SK-N-SH treated with all-trans-retinoic acid at 6 μM for 48 hours (cell line): ENCODE measurements at regions not wholly inside any gene's neighbourhood (a gene's known extent, or its start where the extent isn't known, plus 50 kb on each side); places are given as distances from the start of the nearest gene placed in this dataset.
"Not testable (repeated sequence)": the region's sequence is repeated elsewhere in the genome, so short reads cannot be mapped to it uniquely, and the experiment has no call there.

Experiments used
- ATAC-seq: fragments of 200-7000 bp; cut with Tn5 transposase; 3 replicates; pipeline ENCODE4 v1.9.1; 2020; ENCODE audit warnings: mild to moderate bottlenecking, moderate library complexity
- ARNTL ChIP-seq: fragments of 450-650 bp; formaldehyde crosslinking; IDR thresholded peaks from 2 replicates; pipeline ENCODE4 v1.5.0; 2020; ENCODE audit warnings: low read depth, mild to moderate bottlenecking, moderate library complexity, borderline replicate concordance
- BACH2 ChIP-seq: fragments of 250-450 bp; sonication (Bioruptor Pico); IDR thresholded peaks from 2 replicates; pipeline ENCODE4 v1.9.0; 2021; ENCODE audit warnings: mild to moderate bottlenecking, borderline replicate concordance
- CSDC2 ChIP-seq: fragments of 250-450 bp; sonication (Bioruptor Pico); IDR thresholded peaks from 2 replicates; pipeline ENCODE4 v1.5.0; 2020; ENCODE audit warnings: mild to moderate bottlenecking, moderate library complexity
- CSRNP3 ChIP-seq: fragments of 250-450 bp; sonication (Bioruptor Pico); IDR thresholded peaks from 2 replicates; pipeline ENCODE4 v1.5.1; 2021; ENCODE audit warnings: mild to moderate bottlenecking, moderate library complexity
- ESRRG ChIP-seq: fragments of 250-450 bp; sonication (Bioruptor Pico); IDR thresholded peaks from 2 replicates; pipeline ENCODE4 v1.6.1; 2021; ENCODE audit warnings: mild to moderate bottlenecking
- GLIS3 ChIP-seq: fragments of 250-450 bp; sonication (Bioruptor Pico); IDR thresholded peaks from 2 replicates; pipeline ENCODE4 v1.5.0; 2020; ENCODE audit warnings: mild to moderate bottlenecking, moderate library complexity
- ISL1 ChIP-seq: fragments of 250-450 bp; sonication (Bioruptor Pico); IDR thresholded peaks from 2 replicates; pipeline ENCODE4 v2.1.2; 2022; ENCODE audit warnings: mild to moderate bottlenecking, moderate library complexity
- OSR1 ChIP-seq: fragments of 250-450 bp; sonication (Bioruptor Pico); IDR thresholded peaks from 2 replicates; pipeline ENCODE4 v1.8.0; 2022; ENCODE audit warnings: moderate library complexity, mild to moderate bottlenecking, inconsistent platforms
- PPARA ChIP-seq: fragments of 250-450 bp; sonication (Bioruptor Pico); IDR thresholded peaks from 2 replicates; pipeline ENCODE4 v1.5.0; 2020; ENCODE audit warnings: mild to moderate bottlenecking, borderline replicate concordance
- RARB ChIP-seq: fragments of 250-450 bp; sonication (Bioruptor Pico); IDR thresholded peaks from 2 replicates; pipeline ENCODE4 v1.8.0; 2021; ENCODE audit warnings: mild to moderate bottlenecking, moderate library complexity
- SNAI2 ChIP-seq: fragments of 250-450 bp; sonication (Bioruptor Pico); IDR thresholded peaks from 2 replicates; pipeline ENCODE4 v1.5.0; 2020; ENCODE audit warnings: mild to moderate bottlenecking, moderate library complexity
- TCF4 ChIP-seq: fragments of 250-450 bp; sonication (Bioruptor Pico); IDR thresholded peaks from 2 replicates; pipeline ENCODE4 v1.8.0; 2021; ENCODE audit warnings: mild to moderate bottlenecking, moderate library complexity, borderline replicate concordance
- TOX ChIP-seq: fragments of 250-450 bp; sonication (Bioruptor Pico); IDR thresholded peaks from 2 replicates; pipeline ENCODE4 v1.8.0; 2021; ENCODE audit warnings: mild to moderate bottlenecking, moderate library complexity, borderline replicate concordance
- ZFP3 ChIP-seq: fragments of 250-450 bp; sonication (Bioruptor Pico); IDR thresholded peaks from 2 replicates; pipeline ENCODE4 v1.5.0; 2020; ENCODE audit warnings: mild to moderate bottlenecking, moderate library complexity
- ZFP30 ChIP-seq: fragments of 450-650 bp; formaldehyde crosslinking; IDR thresholded peaks from 2 replicates; pipeline ENCODE4 v1.5.0; 2022; ENCODE audit warnings: mild to moderate bottlenecking, moderate library complexity
- ZNF70 ChIP-seq: fragments of 450-650 bp; formaldehyde crosslinking; IDR thresholded peaks from 2 replicates; pipeline ENCODE4 v1.5.0; 2020; ENCODE audit warnings: mild to moderate bottlenecking, moderate library complexity
- ZNF8 ChIP-seq: fragments of 450-650 bp; formaldehyde crosslinking; IDR thresholded peaks from 2 replicates; pipeline ENCODE4 v1.5.0; 2020; ENCODE audit warnings: mild to moderate bottlenecking, moderate library complexity
- TF ChIP-seq, protein P1 (sequence below): fragments of 250-450 bp; sonication (Bioruptor Pico); IDR thresholded peaks from 2 replicates; pipeline ENCODE4 v1.8.0; 2021; ENCODE audit warnings: low read depth, mild to moderate bottlenecking, moderate library complexity, borderline replicate concordance
- TF ChIP-seq, protein P2 (sequence below): fragments of 250-450 bp; sonication (Bioruptor Pico); IDR thresholded peaks from 2 replicates; pipeline ENCODE4 v1.5.1; 2020; ENCODE audit warnings: low read depth, mild to moderate bottlenecking, moderate library complexity
- TF ChIP-seq, protein P3 (sequence below): fragments of 250-450 bp; sonication (Bioruptor Pico); IDR thresholded peaks from 2 replicates; pipeline ENCODE4 v1.5.0; 2020; ENCODE audit warnings: mild to moderate bottlenecking, moderate library complexity

DNA sequence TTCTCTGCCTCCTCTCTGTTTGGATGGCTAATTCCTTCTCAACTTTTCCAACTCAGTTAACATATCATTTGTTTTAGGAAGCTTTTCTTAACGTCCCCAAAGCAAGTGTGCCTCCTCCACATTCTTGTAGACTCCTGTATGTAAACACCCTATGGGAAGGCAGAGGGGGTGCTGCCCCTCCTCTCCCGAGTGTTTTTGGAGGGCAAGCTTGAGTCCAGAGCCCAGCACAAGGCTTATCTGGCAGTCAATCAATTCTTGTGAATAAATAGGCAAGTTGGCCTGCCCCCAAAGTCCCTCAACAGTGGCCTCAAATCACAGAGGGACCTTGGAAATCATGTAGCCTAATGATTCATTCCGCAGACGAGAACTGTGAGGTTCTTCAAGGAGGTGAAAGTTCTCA lies 305.6 kb downstream of the RPS24 start (continued):
- TF ChIP-seq, protein P1, sequence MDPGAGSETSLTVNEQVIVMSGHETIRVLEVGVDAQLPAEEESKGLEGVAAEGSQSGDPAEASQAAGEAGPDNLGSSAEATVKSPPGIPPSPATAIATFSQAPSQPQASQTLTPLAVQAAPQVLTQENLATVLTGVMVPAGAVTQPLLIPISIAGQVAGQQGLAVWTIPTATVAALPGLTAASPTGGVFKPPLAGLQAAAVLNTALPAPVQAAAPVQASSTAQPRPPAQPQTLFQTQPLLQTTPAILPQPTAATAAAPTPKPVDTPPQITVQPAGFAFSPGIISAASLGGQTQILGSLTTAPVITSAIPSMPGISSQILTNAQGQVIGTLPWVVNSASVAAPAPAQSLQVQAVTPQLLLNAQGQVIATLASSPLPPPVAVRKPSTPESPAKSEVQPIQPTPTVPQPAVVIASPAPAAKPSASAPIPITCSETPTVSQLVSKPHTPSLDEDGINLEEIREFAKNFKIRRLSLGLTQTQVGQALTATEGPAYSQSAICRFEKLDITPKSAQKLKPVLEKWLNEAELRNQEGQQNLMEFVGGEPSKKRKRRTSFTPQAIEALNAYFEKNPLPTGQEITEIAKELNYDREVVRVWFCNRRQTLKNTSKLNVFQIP (CRISPR knock-in tag) = no peak
- TF ChIP-seq GLIS3 (CRISPR knock-in tag) (no peak), ZFP3 (no peak), BACH2 (CRISPR knock-in tag) (no peak), ESRRG (CRISPR knock-in tag) (no peak), CSDC2 (CRISPR knock-in tag) (no peak)

GRCh38 chr10:78341953-78342614 lies 308.4 kb downstream of the RPS24 start:
- ATAC-seq = no peak
- TF ChIP-seq TCF4 (CRISPR knock-in tag) = no peak
- no peak for TF ChIP-seq ESRRG (CRISPR knock-in tag)
- TF ChIP-seq CSRNP3 (CRISPR knock-in tag) = no peak
- no peak for TF ChIP-seq ISL1 (CRISPR knock-in tag)
- TF ChIP-seq BACH2 (CRISPR knock-in tag) = no peak
- no peak for TF ChIP-seq OSR1 (CRISPR knock-in tag)
- TF ChIP-seq, protein P2, sequence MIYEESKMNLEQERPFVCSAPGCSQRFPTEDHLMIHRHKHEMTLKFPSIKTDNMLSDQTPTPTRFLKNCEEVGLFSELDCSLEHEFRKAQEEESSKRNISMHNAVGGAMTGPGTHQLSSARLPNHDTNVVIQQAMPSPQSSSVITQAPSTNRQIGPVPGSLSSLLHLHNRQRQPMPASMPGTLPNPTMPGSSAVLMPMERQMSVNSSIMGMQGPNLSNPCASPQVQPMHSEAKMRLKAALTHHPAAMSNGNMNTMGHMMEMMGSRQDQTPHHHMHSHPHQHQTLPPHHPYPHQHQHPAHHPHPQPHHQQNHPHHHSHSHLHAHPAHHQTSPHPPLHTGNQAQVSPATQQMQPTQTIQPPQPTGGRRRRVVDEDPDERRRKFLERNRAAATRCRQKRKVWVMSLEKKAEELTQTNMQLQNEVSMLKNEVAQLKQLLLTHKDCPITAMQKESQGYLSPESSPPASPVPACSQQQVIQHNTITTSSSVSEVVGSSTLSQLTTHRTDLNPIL (CRISPR knock-in tag) = no peak
- TF ChIP-seq GLIS3 (CRISPR knock-in tag) = no peak
- TF ChIP-seq ZFP30 (CRISPR knock-in tag) = no peak
- no peak for TF ChIP-seq SNAI2 (CRISPR knock-in tag)
- TF ChIP-seq, protein P1 (CRISPR knock-in tag) = no peak
- no peak for TF ChIP-seq ZNF70 (CRISPR knock-in tag)
- TF ChIP-seq CSDC2 (CRISPR knock-in tag) = no peak
- no peak for TF ChIP-seq RARB (CRISPR knock-in tag)
- TF ChIP-seq ZFP3 = no peak

DNA sequence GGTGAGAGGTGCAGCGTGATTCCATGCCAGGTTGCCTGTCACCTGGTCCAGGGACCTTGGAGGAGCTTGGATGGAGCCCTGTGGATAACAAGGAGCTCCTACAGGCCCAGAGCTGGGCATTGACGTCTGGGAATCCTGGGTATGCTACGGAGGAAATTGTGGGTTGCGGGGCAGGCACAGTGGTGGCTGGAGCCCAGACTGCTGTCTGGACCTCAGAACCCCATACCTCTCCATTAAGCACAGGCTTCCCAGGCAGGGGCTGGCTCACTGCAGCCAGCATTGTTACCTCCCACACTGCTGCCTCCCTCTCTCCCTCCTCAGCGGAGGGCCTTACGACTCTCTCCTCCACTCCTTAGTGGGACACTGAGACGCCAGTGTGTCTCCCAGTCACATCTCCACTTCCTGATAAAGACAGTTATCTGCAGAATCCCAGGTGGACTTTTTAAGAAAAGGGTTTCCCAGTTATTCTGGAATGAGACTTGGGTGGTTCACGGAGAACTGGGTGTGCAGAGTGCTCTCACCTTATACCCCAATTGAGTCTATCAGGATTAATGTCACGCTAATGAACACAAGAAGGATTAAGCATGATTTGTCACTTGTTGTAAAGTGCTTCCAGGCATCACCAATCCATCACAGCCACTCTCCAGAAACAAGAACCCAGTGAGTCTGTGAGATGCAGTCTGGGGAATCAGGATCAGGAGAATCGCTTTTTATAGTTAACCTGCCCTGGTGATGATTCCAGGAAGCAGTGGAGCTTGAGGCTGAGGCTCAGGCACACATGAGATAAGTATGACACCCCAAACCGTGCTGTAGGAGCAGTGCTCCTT lies 309.4 kb downstream of the RPS24 start:
- no peak for ATAC-seq
- TF ChIP-seq ZFP30 (CRISPR knock-in tag) (no peak), SNAI2 (CRISPR knock-in tag) (no peak), ZNF8 (no peak), ISL1 (CRISPR knock-in tag) (no peak), TOX (CRISPR knock-in tag) (no peak), ZNF70 (CRISPR knock-in tag) (no peak), OSR1 (CRISPR knock-in tag) (no peak), ZFP3 (no peak), PPARA (CRISPR knock-in tag) (no peak), GLIS3 (CRISPR knock-in tag) (no peak), BACH2 (CRISPR knock-in tag) (no peak), ARNTL (CRISPR knock-in tag) (no peak), CSDC2 (CRISPR knock-in tag) (no peak), CSRNP3 (CRISPR knock-in tag) (no peak)
- TF ChIP-seq, protein P3, sequence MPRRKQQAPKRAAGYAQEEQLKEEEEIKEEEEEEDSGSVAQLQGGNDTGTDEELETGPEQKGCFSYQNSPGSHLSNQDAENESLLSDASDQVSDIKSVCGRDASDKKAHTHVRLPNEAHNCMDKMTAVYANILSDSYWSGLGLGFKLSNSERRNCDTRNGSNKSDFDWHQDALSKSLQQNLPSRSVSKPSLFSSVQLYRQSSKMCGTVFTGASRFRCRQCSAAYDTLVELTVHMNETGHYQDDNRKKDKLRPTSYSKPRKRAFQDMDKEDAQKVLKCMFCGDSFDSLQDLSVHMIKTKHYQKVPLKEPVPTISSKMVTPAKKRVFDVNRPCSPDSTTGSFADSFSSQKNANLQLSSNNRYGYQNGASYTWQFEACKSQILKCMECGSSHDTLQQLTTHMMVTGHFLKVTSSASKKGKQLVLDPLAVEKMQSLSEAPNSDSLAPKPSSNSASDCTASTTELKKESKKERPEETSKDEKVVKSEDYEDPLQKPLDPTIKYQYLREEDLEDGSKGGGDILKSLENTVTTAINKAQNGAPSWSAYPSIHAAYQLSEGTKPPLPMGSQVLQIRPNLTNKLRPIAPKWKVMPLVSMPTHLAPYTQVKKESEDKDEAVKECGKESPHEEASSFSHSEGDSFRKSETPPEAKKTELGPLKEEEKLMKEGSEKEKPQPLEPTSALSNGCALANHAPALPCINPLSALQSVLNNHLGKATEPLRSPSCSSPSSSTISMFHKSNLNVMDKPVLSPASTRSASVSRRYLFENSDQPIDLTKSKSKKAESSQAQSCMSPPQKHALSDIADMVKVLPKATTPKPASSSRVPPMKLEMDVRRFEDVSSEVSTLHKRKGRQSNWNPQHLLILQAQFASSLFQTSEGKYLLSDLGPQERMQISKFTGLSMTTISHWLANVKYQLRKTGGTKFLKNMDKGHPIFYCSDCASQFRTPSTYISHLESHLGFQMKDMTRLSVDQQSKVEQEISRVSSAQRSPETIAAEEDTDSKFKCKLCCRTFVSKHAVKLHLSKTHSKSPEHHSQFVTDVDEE (CRISPR knock-in tag) = no peak
- TF ChIP-seq, protein P1 (CRISPR knock-in tag) = no peak

GRCh38 chr10:78344257-78344656 lies 310.6 kb downstream of the RPS24 start:
- not testable (repeated sequence) for ATAC-seq

GRCh38 chr10:78345515-78345914 lies 311.9 kb downstream of the RPS24 start:
- not testable (repeated sequence) for ATAC-seq
